T-helper 1 cell treated with Interleukin-12 subunit alpha and Interleukin-12 subunit beta and Interleukin-4 antibody, amounts not matched to agents 30 ng/mL and 1 ng/mL, for 36 hours (primary cell): ENCODE measurements at regions not wholly inside any gene's neighbourhood (a gene's known extent, or its start where the extent isn't known, plus 50 kb on each side); places are given as distances from the start of the nearest gene placed in this dataset.

ENCODE experiments used
- intact Hi-C: fragments of 100-400 bp; cut with micrococcal nuclease; formaldehyde crosslinking; loops from one replicate; pipeline ENCODE4 v1.15.1; 2024

GRCh38 chr3:20916951-20917606, 731.1 kb upstream of the SGO1 start:
- intact Hi-C loops = no loop called here

- intact Hi-C loops = no loop called here
Measured at GRCh38 chr3:20914310-20914709, 728.3 kb upstream of the SGO1 start.

- intact Hi-C loops = no loop called here
Measured at GRCh38 chr3:20912406-20912805, 726.4 kb upstream of the SGO1 start.

DNA sequence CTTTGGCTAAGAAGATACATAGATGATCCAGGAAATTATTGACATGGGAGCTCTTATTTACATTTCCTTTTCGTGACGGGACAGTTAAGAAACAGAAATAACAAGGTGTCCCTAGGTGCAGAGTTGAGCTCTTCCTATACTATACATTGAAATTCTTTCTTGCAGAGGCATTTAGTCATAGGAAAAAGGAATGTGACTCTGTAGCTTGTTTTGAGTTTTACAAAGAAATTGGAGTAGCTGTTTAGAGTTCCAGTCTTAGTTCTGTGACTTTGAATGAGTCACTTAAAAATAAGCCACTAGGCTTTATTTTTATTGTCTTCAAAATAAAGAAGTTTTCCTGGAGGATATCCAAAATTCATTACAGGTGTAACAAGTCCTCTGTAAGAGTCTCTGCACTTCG, 723.5 kb upstream of the SGO1 start:
- intact Hi-C loops = no loop called here

DNA sequence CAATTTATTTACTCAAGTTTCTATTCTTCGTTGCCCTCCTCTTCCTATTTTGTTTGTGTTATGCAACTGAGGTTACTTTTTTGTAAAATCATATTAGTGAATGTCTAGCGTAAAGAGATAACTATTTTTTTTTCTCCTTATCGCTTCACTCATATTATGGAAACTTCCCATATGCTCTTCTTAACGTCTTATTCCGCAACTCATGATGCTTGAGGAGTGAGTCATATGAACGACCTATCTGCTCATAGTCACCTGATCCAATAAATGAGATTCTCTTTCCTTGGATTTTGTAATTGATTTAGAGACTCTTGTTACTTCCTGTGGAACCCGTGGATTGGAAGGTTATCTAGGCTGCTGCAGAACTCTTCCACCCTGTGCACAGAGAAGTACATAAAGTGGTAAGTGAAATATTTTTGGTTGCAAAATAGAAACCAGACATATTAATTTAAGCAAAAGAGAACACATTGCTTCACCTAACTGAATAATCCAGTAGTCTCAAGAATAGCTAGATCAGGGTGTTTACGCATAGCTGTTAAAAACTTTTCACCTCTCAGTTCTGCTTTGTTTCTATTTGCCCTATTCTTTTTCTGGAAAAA, 719.3 kb upstream of the SGO1 start:
- intact Hi-C loops = no loop called here

- intact Hi-C loops = no loop called here
Measured at GRCh38 chr3:20904671-20905070, 718.7 kb upstream of the SGO1 start.

- intact Hi-C loops = no loop called here
Measured at GRCh38 chr3:20898962-20899361, 713.0 kb upstream of the SGO1 start.

- intact Hi-C loops = no loop called here
Measured at GRCh38 chr3:20890111-20890519, 704.1 kb upstream of the SGO1 start.

DNA sequence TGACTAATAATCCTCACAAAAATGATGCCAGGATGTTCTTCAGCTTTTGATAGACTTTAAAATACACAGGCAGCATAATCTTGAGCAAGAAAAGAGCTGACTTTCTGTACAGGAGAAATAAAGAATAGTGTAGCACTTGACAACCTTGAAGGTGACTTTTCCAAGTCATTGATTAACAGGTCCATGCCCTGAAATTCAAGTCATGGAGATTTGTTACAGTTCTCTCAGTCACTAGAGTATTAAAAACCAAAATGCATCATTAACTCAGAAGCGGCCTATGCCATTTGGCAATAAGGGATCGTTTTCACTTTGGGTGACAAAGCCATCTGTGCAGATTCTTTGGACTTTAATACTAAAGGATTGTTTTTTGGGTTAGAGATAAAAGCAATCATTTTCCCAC, 692.7 kb upstream of the SGO1 start:
- intact Hi-C loops = no loop called here

- intact Hi-C loops = no loop called here
Measured at GRCh38 chr3:20873235-20873634, 687.2 kb upstream of the SGO1 start.

DNA sequence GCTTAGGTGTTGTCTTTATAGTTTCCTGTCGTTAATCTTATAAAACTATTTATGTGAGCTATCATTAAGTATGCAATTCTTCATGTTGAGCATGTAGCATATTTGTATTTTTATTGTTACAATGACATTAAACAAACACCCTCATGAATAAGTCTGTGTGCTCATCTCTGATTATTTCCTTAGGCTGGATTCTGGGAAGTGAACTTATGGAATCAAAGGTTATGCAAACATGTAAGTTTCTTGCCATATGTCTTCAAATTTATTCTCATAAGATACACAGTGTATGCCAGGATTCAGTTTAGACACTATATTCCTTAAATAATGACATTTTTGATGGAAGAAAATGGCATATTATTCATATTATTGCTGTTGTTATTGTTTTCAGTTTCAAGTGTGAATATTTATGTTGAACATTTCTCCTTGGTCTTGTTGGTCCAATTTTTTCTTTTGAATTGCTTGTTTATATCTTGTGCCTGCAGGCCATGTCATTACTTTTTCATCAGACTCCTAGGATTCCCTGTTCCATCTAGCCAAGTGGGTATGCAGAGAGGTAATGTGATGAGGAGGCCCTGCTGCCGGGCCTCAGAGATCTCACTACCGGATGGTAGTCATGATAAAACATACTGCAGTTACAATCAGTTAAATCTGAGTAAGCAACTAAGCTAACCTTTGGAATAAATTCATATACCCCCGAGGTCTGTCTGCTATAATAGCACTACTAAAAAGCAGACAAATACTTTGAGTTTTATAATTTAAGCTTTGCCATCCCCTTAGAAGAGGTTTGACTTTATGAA, 684.3 kb upstream of the SGO1 start:
- intact Hi-C loops = no loop called here

DNA sequence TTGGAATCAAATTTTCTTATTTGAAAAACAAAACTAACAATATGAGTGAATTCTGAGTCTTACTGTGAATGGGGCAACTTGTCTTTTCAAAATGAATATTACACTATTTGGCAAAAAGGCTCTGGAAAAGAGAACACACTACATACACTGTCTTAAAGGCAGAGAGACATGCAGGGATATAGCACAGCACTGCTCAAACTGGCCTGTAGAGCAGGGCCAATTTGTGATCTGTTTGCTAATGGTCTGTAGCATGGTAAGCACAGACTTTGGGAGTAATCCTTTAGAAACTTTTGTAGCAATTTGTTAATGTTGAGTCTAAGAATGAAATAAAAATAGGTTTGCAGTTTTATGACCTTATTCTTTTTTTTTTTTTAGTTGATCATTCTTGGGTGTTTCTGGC, 679.8 kb upstream of the SGO1 start:
- intact Hi-C loops = no loop called here

DNA sequence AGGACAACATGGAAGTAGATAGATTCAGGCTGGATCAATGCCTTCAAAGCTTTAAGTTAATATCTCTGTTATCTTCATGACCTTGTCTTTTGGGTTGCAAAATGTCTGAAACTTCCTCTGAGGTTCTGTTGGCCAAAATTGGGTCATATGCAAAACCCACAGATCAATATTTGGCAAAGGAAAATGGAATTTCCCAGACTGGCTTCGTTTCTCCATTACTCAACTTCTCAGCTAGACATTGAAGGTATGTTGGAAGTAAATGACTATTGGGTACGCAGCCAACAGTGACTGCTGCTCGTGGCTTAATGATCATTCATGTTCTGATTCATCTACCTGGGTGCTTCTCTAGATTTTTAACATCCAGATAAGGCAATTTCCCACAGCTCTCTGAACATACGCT, 675.4 kb upstream of the SGO1 start:
- intact Hi-C loops = no loop called here

DNA sequence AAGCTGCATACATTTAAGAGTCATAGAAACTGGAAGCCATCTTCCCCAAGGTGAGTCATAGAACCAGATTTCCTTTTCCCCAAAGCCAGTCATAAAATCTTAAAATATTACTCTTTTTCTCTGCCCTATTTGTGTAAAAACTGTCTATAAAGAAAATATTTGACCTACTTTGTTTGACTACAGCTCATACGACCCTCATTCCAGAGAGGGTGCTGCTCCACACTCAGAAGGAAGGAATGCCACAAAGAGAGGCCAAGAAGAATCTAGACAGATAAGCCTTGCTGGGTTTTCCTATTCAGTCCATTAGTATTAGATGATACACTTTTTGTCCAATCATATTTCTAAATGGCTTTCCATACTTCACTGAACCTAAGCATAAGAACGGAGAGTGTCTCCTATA, 671.6 kb upstream of the SGO1 start:
- intact Hi-C loops = no loop called here

DNA sequence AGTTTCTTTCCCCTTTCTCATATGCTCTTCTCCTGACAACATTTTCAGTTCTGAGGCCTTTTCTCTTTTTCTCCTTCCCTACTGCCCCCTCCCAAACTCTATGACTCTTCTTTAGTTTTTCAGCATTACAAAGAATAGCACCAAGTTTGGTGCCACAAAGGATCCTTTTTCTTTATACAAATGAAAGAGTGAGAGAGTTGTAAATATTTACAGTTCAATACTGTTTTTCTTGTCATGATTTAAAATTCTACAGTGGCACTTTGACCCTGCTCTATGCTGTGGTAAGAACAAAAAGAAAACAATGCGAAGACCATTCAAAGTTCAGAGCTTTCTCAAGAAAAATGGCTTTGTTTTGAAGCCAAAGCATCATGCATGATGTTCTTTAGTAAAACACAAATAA, 667.9 kb upstream of the SGO1 start:
- intact Hi-C loops = no loop called here

DNA sequence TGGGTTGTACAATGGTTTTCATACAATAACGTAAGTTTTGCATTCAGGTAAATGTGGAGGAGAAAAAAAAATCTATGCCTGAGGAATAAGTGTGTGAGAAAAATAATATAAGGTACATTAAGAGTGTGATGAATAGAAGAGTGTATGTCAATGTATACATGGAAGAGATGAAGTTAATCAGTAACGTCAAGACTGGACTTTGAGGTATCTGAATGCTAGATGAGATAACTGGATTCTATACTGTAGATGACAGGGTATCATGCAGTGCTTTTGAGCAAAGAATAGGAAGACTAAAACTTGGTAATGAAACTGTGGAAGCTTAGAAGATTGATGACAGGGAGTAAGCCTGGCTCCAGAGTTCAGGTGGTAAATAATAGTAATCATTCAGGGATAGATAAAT, 666.7 kb upstream of the SGO1 start:
- intact Hi-C loops = no loop called here

GRCh38 chr3:20849975-20850374, 664.0 kb upstream of the SGO1 start:
- intact Hi-C loops = no loop called here

- intact Hi-C loops = no loop called here
Measured at GRCh38 chr3:20846832-20847231, 660.8 kb upstream of the SGO1 start.

- intact Hi-C loops = no loop called here
Measured at GRCh38 chr3:20846066-20846465, 660.1 kb upstream of the SGO1 start.

GRCh38 chr3:20844851-20845250, 658.8 kb upstream of the SGO1 start:
- intact Hi-C loops = no loop called here

DNA sequence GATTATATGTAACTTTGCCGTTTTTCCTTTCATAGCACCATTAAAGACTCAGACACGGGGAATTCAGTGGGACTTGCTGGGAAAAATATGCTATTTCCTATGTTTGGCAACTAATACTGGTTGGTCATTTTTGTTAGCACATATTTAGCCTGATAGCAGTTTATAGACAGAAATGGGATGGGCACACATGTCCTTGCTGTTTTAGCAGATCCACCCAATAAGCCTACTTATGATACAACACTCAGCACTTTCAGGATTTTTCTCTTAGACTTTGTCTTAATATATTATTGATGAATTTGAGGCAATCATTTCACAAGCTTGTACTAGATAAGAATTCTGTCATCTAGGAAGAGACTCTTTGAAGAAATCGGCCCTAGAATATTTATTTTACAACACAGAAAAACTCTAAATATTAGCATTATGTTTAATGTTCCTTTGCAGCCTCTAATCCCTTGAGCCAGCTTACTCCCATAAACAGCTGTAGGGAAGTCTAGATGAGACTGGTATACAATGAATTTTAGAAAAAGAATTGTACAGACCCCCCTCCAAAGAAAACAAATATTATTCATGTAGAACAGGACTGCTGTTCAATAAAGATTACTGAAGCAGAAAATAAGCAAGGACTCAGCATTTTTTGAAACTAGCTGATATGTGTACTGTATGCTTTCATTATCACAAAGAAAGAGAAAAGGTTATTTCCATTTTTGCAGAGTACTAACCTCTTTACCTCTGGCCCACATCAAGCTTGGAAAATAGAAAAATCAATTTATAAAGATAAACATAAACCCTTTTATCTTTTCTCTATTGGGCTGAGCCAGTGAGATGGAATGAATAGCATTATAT, 656.8 kb upstream of the SGO1 start:
- intact Hi-C loops = no loop called here

DNA sequence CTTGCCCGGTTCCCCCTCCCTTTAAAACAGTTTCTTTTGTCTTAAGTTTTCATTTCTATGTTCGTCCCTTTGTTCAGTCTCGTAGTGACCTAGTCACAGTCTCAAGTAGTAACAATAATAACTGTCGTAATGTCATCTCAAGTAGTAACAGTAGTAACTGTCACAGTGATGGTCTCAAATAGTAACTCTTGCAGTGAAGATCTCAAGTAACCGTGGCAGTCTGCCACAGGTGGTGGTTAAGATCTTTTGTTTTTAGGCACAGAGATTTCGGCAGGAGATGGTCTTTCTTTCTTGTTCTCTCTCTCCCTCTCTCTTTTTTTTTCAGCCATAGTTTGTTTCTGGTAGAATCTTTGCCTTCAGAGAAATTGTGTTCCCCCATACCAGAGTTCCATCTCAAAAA, 656.0 kb upstream of the SGO1 start:
- intact Hi-C loops = no loop called here
